Stimulated activated CD8-positive, alpha-beta memory T cell treated with anti-CD3 and anti-CD28 coated beads, Interleukin-15, amount 100 ng/mL, for 1 hour (primary cell): ENCODE measurements at regions not wholly inside any gene's neighbourhood (a gene's known extent, or its start where the extent isn't known, plus 50 kb on each side); places are given as distances from the start of the nearest gene placed in this dataset.

Experiments used
- DNase-seq: peaks from one replicate; pipeline ENCODE4 v3.0.0-alpha.2; 2020; ENCODE audit warnings: low read depth

- no peak for DNase-seq
Observed at GRCh38 chr5:68482199-68482598, 266.6 kb downstream of the PIK3R1 start.

- DNase-seq = no peak
Observed at GRCh38 chr5:68484307-68485068, 268.9 kb downstream of the PIK3R1 start.

GRCh38 chr5:68489556-68489955, 274.0 kb downstream of the PIK3R1 start:
- no peak for DNase-seq

- no peak for DNase-seq
Observed at GRCh38 chr5:68490406-68490805, 274.9 kb downstream of the PIK3R1 start.

GRCh38 chr5:68494771-68495170, 279.2 kb downstream of the PIK3R1 start:
- no peak for DNase-seq

GRCh38 chr5:68499987-68500386, 284.4 kb downstream of the PIK3R1 start:
- no peak for DNase-seq

- no peak for DNase-seq
Observed at GRCh38 chr5:68500813-68501212, 285.3 kb downstream of the PIK3R1 start.

GRCh38 chr5:68502531-68502930, 287.0 kb downstream of the PIK3R1 start:
- no peak for DNase-seq

- DNase-seq = no peak
Observed at GRCh38 chr5:68504306-68504705, 288.8 kb downstream of the PIK3R1 start.

- DNase-seq = no peak
Observed at GRCh38 chr5:68505917-68506860, 290.6 kb downstream of the PIK3R1 start.

GRCh38 chr5:68515514-68515913, 300.0 kb downstream of the PIK3R1 start:
- DNase-seq = no peak

- DNase-seq = no peak
Observed at GRCh38 chr5:68518286-68518685, 302.7 kb downstream of the PIK3R1 start.

GRCh38 chr5:68519143-68519542, 303.6 kb downstream of the PIK3R1 start:
- no peak for DNase-seq

- DNase-seq = no peak
Observed at GRCh38 chr5:68521776-68522175, 306.2 kb downstream of the PIK3R1 start.

- no peak for DNase-seq
Observed at GRCh38 chr5:68522863-68523262, 307.3 kb downstream of the PIK3R1 start.

GRCh38 chr5:68528821-68529273, 313.3 kb downstream of the PIK3R1 start:
- no peak for DNase-seq

GRCh38 chr5:68529581-68529980, 314.0 kb downstream of the PIK3R1 start:
- DNase-seq = no peak

- DNase-seq = no peak
Observed at GRCh38 chr5:68531970-68532369, 316.4 kb downstream of the PIK3R1 start.

GRCh38 chr5:68533051-68533450, 317.5 kb downstream of the PIK3R1 start:
- no peak for DNase-seq

- DNase-seq = no peak
Observed at GRCh38 chr5:68533571-68534084, 318.1 kb downstream of the PIK3R1 start.

- DNase-seq = no peak
Observed at GRCh38 chr5:68534131-68534940, 318.8 kb downstream of the PIK3R1 start.

- no peak for DNase-seq
Observed at GRCh38 chr5:68534956-68535520, 319.5 kb downstream of the PIK3R1 start.
